Sigmoid colon (tissue), 6 donors: ENCODE measurements at regions not wholly inside any gene's neighbourhood (a gene's known extent, or its start where the extent isn't known, plus 50 kb on each side); places are given as distances from the start of the nearest gene placed in this dataset.

ENCODE experiments used
- DNase-seq: peaks from one replicate; pipeline ENCODE4 v3.0.0-alpha.2; 2019
- H3K27ac ChIP-seq, 4 donors: fragments of 200-600 bp; sonication (generic); one replicate each; pipeline ENCODE4 v1.5.1; 2016 to 2019; ENCODE audit warnings: mild to moderate bottlenecking in 1 of 4
- H3K27me3 ChIP-seq, 3 donors: fragments of 200-600 bp; sonication (generic); one replicate each; pipeline ENCODE4 v1.5.1; 2019; ENCODE audit warnings: mild to moderate bottlenecking in 1 of 3
- H3K36me3 ChIP-seq, 4 donors: fragments of 200-600 bp; sonication (generic); one replicate each; pipeline ENCODE4 v1.5.1; 2016 to 2019
- H3K4me1 ChIP-seq, 4 donors: fragments of 200-600 bp; sonication (generic); one replicate each; pipeline ENCODE4 v1.5.1; 2017 to 2019
- H3K4me3 ChIP-seq, 4 donors: fragments of 200-600 bp; sonication (generic); one replicate each; pipeline ENCODE4 v1.5.1; 2017 to 2019; ENCODE audit warnings: mild to moderate bottlenecking in 2 of 4, moderate library complexity in 1 of 4
- H3K9me3 ChIP-seq, 4 donors: fragments of 200-600 bp in 3 of 4; sonication (generic) in 3 of 4; one replicate each; pipeline versions ENCODE4 v1.5.1 to v1.6.1; 2013 to 2019
- CTCF ChIP-seq, 4 experiments: fragments of 450-650 bp in 3 of 4; fragments of 200-600 bp in 1 of 4; IDR thresholded peaks; one replicate each; pipeline ENCODE4 v1.5.1; 2016 to 2019; ENCODE audit warnings: antibody characterized with exemption in 4 of 4, mild to moderate bottlenecking in 3 of 4, moderate library complexity in 2 of 4
- EP300 ChIP-seq, 4 donors: sonication (generic); formaldehyde crosslinking; IDR thresholded peaks; one replicate each; pipeline ENCODE4 v1.6.1; 2017; ENCODE audit warnings: antibody characterized with exemption in 4 of 4
- POLR2A ChIP-seq, 2 donors: fragments of 450-650 bp; IDR thresholded peaks; one replicate each; pipeline ENCODE4 v1.6.1; 2016; ENCODE audit warnings: antibody characterized with exemption in 2 of 2, mild to moderate bottlenecking in 2 of 2, moderate library complexity in 2 of 2
- POLR2AphosphoS5 ChIP-seq, 4 donors: sonication (generic); formaldehyde crosslinking; IDR thresholded peaks; one replicate each; pipeline ENCODE4 v1.6.1; 2017; ENCODE audit warnings: antibody characterized with exemption in 4 of 4
- WGBS, 2 donors: extraction: QIAGEN DNeasy Blood & Tissue Kit; methylation state at CpG; one replicate each; pipeline ENCODE4 v1.1.7; 2013; 5-methylcytosine and 5-hydroxymethylcytosine counted together
- intact Hi-C: fragments of 100-400 bp; cut with DNase I; formaldehyde crosslinking; loops from one replicate; pipeline ENCODE4 v1.15.1; 2023
- donor health status: healthy with polysubstance abuse.
- donor health status: healthy.

- WGBS, 2 donors = 81 to 90% methylated on average over 2 of the region's 2 CpGs
Measured at GRCh38 chr16:14017886-14018285, 53.2 kb upstream of the MRTFB start.

GRCh38 chr16:14018851-14019250, 52.3 kb upstream of the MRTFB start:
- WGBS, 2 donors = 89 to 90% methylated on average over 4 of the region's 4 CpGs
- Histone ChIP-seq H3K27me3 (no peaks in the 10 kb centered on the region), H3K9me3 (no peaks in the 10 kb centered on the region), H3K36me3 (no peaks in the 10 kb centered on the region), H3K4me3 (no peak overlapping the region), H3K4me1 (peaks cover 0 to 3% (median 0%) of the 10 kb centered on the region in 4 donors), H3K27ac (no peak overlapping the region)
- no peak for DNase-seq
- TF ChIP-seq EP300 (IDR thresholded peaks at IDR 0.05) (no peak), POLR2A (IDR thresholded peaks at IDR 0.05) (no peak), CTCF (IDR thresholded peaks at IDR 0.05) (no peak), POLR2AphosphoS5 (IDR thresholded peaks at IDR 0.05) (no peak)
- intact Hi-C loops = no loop called here

More at GRCh38 chr16:14017886-14018285, 53.2 kb upstream of the MRTFB start:
- intact Hi-C loops = no loop called here
- no peak overlapping the region for H3K27ac ChIP-seq
- H3K36me3 ChIP-seq = no peaks in the 10 kb centered on the region
- no peak overlapping the region for H3K4me3 ChIP-seq
- DNase-seq = no peak
- peaks cover 0 to 3% (median 0%) of the 10 kb centered on the region in 4 donors for H3K4me1 ChIP-seq
- no peaks in the 10 kb centered on the region for H3K9me3 ChIP-seq
- H3K27me3 ChIP-seq = no peaks in the 10 kb centered on the region
- TF ChIP-seq CTCF (IDR thresholded peaks at IDR 0.05) = no peak
- TF ChIP-seq POLR2AphosphoS5 (IDR thresholded peaks at IDR 0.05) = no peak
- no peak for TF ChIP-seq EP300 (IDR thresholded peaks at IDR 0.05)
- TF ChIP-seq POLR2A (IDR thresholded peaks at IDR 0.05) = no peak

GRCh38 chr16:14020141-14020540, 51.0 kb upstream of the MRTFB start:
- Histone ChIP-seq H3K9me3 (no peaks in the 10 kb centered on the region), H3K27ac (no peak overlapping the region), H3K27me3 (no peaks in the 10 kb centered on the region), H3K36me3 (no peaks in the 10 kb centered on the region), H3K4me1 (no peaks in the 10 kb centered on the region), H3K4me3 (no peak overlapping the region)
- intact Hi-C loops = no loop called here
- no peak for TF ChIP-seq EP300 (IDR thresholded peaks at IDR 0.05)
- TF ChIP-seq POLR2A (IDR thresholded peaks at IDR 0.05) = no peak
- no peak for TF ChIP-seq CTCF (IDR thresholded peaks at IDR 0.05)
- TF ChIP-seq POLR2AphosphoS5 (IDR thresholded peaks at IDR 0.05) = no peak
- WGBS, 2 donors = 48 to 75% methylated on average over 2 of the region's 2 CpGs
- DNase-seq = no peak
